A673 (cell line): ENCODE measurements at regions not wholly inside any gene's neighbourhood (a gene's known extent, or its start where the extent isn't known, plus 50 kb on each side); places are given as distances from the start of the nearest gene placed in this dataset.

Experiments
- BruUV-seq: library from RNA; stranded (reverse); fragments of 400-500 nt; replicated peaks from 2 replicates; lab custom pipeline; 2021; lab: Mats Ljungman, UMichigan
- CTCF ChIA-PET: fragments of 300-600 bp; sonication (Branson Sonifier 250); formaldehyde crosslinking; loops from one replicate; lab custom pipeline; 2022; ENCODE audit warnings: antibody characterized with exemption; lab: Charles Lee
- POLR2A ChIA-PET: fragments of 300-600 bp; sonication (Branson Sonifier 250); formaldehyde crosslinking; loops from one replicate; lab custom pipeline; 2022; ENCODE audit warnings: antibody characterized with exemption; ENCODE audit not compliant: low non-redundant PET; lab: Charles Lee
- DNase-seq: peaks from one replicate; pipeline ENCODE4 v3.0.0-alpha.2; 2015; ENCODE audit warnings: low spot score
- H3K27ac ChIP-seq: fragments of 200-600 bp; sonication (generic); 2 replicates; pipeline ENCODE4 v1.5.1; 2016; ENCODE audit warnings: mixed run types, low read depth, mild to moderate bottlenecking, mixed read lengths, antibody characterized with exemption, low read length; ENCODE audit not compliant: poor library complexity, severe bottlenecking
- H3K27me3 ChIP-seq: fragments of 200-600 bp; sonication (generic); replicated peaks from 2 replicates; pipeline ENCODE4 v1.6.1; 2017; ENCODE audit warnings: mixed run types, low read depth, mild to moderate bottlenecking, mixed read lengths, antibody characterized with exemption, low read length; ENCODE audit not compliant: insufficient read depth, poor library complexity
- H3K36me3 ChIP-seq: fragments of 200-600 bp; sonication (generic); 2 replicates; pipeline ENCODE4 v1.6.1; 2016; ENCODE audit warnings: mixed run types, mild to moderate bottlenecking, mixed read lengths, antibody characterized with exemption, low read length; ENCODE audit not compliant: insufficient read depth, poor library complexity, severe bottlenecking
- H3K4me1 ChIP-seq: fragments of 200-600 bp; sonication (generic); 2 replicates; pipeline ENCODE4 v1.6.1; 2017; ENCODE audit warnings: mixed run types, mild to moderate bottlenecking, mixed read lengths, antibody characterized with exemption, low read length; ENCODE audit not compliant: insufficient read depth, poor library complexity, severe bottlenecking
- H3K4me3 ChIP-seq: fragments of 200-600 bp; sonication (generic); 2 replicates; pipeline ENCODE4 v1.5.1; 2016; ENCODE audit warnings: low read depth, mixed run types, mild to moderate bottlenecking, mixed read lengths, low read length; ENCODE audit not compliant: poor library complexity, severe bottlenecking
- H3K9me3 ChIP-seq: fragments of 200-600 bp; sonication (generic); 2 replicates; pipeline ENCODE4 v1.6.1; 2016; ENCODE audit warnings: mixed run types, low read depth, mild to moderate bottlenecking, mixed read lengths, antibody characterized with exemption, low read length; ENCODE audit not compliant: poor library complexity, severe bottlenecking
- CTCF ChIP-seq: fragments of 300-800, 200-600 bp; sonication (generic); conservative IDR thresholded peaks from 2 replicates; pipeline ENCODE4 v1.5.1; 2017; ENCODE audit warnings: low read depth, mild to moderate bottlenecking, antibody characterized with exemption, low read length, moderate library complexity, mixed read lengths
- EZH2 ChIP-seq: fragments of 200-600 bp; sonication (generic); IDR thresholded peaks from 2 replicates; pipeline ENCODE4 v1.6.1; 2017; ENCODE audit warnings: borderline replicate concordance, low read depth, mild to moderate bottlenecking, mixed read lengths, antibody characterized with exemption, low read length; ENCODE audit not compliant: poor library complexity, severe bottlenecking
- intact Hi-C: fragments of 100-400 bp; cut with micrococcal nuclease; formaldehyde crosslinking; loops from one replicate; pipeline ENCODE4 v1.10.0; 2022; ENCODE audit not compliant: unreplicated experiment

- DNase-seq, result no peak
- Histone ChIP-seq H3K9me3 (no peaks in the 10 kb centered on the region), H3K27me3 (no peaks in the 10 kb centered on the region), H3K27ac (no peak overlapping the region), H3K4me1 (no peaks in the 10 kb centered on the region), H3K4me3 (no peak overlapping the region), H3K36me3 (no peaks in the 10 kb centered on the region)
- ChIA-PET POLR2A (no interaction called here), CTCF (no interaction called here)
- no TSS peak for BruUV-seq
- intact Hi-C loops, result no loop called here
- TF ChIP-seq EZH2, result no peak
Measured at GRCh38 chr2:3094999-3095958, 282.3 kb downstream of the EIPR1 start.

GRCh38 chr2:3094318-3094717 is 283.3 kb downstream of the EIPR1 start:
- ChIA-PET CTCF (no interaction called here), POLR2A (no interaction called here)
- Histone ChIP-seq H3K9me3 (no peaks in the 10 kb centered on the region), H3K4me1 (no peaks in the 10 kb centered on the region), H3K4me3 (no peak overlapping the region), H3K36me3 (no peaks in the 10 kb centered on the region), H3K27me3 (no peaks in the 10 kb centered on the region), H3K27ac (no peak overlapping the region)
- no peak for TF ChIP-seq CTCF
- TF ChIP-seq EZH2, result no peak
- BruUV-seq, result no TSS peak
- intact Hi-C loops, result no loop called here
- DNase-seq, result no peak

- BruUV-seq, result no TSS peak
- intact Hi-C loops, result no loop called here
- CTCF ChIA-PET, result no interaction called here
- POLR2A ChIA-PET, result interaction anchor here (0.6 kb wide), 1 partner anchor 61 kb away, joined by 3 read pairs; no protein-coding TSS in a partner anchor
- no peak for DNase-seq
- no peaks in the 10 kb centered on the region for H3K9me3 ChIP-seq
- no peak overlapping the region for H3K27ac ChIP-seq
- H3K4me3 ChIP-seq, result no peak overlapping the region
- H3K36me3 ChIP-seq, result no peaks in the 10 kb centered on the region
- no peaks in the 10 kb centered on the region for H3K27me3 ChIP-seq
- TF ChIP-seq CTCF (no peak), EZH2 (no peak)
- H3K4me1 ChIP-seq, result no peaks in the 10 kb centered on the region
Measured at GRCh38 chr2:3091696-3092095, 285.9 kb downstream of the EIPR1 start.
